GM21825 (cell line): ENCODE measurements at regions not wholly inside any gene's neighbourhood (a gene's known extent, or its start where the extent isn't known, plus 50 kb on each side); places are given as distances from the start of the nearest gene placed in this dataset.
"Not testable (repeated sequence)": the region's sequence is repeated elsewhere in the genome, so short reads cannot be mapped to it uniquely, and the experiment has no call there.

Experiments used
- ATAC-seq: cut with Tn5 transposase; IDR thresholded peaks from one replicate; pipeline ENCODE4 v1.9.1; 2021; ENCODE audit warnings: mild to moderate bottlenecking, moderate library complexity; ENCODE audit not compliant: unreplicated experiment

DNA sequence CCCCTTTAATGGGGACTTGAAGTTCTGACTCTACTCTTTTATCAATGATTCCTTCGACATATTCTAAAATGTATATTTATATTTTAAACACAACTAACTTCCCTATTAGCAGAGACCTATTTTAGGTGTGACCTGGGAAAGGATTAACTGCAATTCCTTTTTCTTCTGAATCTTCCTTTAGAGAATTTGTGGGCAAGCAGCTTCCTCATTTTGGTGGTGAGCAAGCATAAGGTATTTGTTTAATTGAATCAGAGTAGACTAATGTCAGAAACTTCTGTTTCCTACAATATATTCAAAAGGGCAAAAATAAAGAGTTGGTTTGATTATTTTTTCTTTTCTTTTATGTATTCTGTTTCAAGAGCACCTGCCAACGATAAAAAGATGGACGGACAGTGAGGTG, 237.0 kb downstream of the IKZF2 start:
- ATAC-seq = no peak

DNA sequence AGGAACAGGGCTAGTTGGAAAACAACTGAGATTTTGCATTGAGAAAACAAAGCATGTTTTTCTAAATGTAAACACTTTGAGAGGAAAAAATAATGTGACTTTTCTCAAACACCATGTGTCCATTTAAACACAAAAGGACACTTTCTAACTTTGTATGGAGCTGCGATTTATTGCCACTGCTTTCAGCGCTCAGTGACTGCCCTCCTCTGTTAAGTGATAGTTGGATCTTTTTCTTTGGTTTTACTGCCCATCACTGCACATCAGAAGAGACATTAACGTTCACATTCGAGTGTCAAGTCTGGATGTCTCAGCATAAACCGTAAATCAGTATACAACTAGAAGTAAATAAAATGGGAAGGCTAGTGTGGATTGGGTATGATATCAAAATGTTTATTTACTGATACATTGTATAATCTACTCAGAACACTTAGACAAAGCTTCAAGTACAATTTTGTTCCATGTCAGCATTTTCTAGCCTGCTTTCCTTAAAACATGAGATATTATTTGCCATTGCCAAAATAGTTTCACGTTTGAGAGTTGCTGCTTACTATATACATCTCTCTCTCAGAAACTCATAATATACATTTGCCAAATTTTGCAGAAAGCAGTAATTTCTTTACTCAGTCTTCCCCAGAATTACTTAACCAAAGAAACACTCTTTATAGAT, 237.6 kb downstream of the IKZF2 start:
- ATAC-seq = no peak

DNA sequence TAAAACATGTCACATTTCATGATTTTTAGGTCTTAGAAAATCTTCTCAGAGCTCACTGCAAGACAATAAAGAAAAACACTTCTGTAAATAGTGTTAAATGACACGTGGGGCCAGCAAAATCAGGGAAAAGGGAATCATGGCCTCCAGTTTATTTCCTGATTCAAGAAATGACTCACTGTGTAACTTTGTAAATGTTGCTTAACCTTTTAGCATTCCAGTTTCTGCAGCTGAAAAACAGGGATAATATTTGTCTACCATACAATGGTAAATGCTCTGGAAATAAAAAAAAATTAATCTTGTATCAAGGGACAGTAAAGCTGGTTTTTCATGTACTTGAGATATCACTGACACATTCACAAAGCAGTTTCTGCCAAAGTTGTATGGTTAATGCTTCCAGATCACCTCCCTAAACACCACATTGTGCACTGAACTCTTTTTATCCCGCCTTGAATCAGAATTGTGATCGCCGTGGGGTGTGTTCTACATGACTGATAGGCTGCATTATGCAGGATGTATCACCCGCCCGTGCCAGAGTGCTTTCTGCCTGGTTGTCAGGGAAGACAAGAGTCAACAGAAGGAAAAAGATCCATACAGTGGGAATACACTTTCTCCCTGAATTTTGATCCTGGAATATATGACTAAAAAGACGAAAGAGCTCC, 238.8 kb downstream of the IKZF2 start:
- ATAC-seq = no peak

DNA sequence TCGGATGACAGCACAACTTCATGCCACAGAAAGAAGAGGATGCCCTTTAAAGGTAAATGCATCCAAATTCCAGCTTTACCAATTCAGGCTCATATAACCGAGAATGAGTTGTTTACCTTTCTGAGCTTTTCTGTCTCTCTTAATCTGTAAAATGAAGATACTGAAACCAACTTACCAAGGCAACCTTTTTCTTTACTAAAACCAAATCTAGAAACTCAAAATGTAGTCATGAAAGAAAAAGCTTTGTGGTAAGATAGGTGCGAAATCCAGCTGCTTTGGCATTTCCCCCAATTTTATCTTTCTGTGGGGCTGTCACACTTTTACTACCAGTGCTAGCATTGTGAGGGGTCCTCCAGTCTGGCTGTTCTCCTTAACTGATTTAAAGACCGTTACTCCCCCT, 240.4 kb downstream of the IKZF2 start:
- no peak for ATAC-seq

DNA sequence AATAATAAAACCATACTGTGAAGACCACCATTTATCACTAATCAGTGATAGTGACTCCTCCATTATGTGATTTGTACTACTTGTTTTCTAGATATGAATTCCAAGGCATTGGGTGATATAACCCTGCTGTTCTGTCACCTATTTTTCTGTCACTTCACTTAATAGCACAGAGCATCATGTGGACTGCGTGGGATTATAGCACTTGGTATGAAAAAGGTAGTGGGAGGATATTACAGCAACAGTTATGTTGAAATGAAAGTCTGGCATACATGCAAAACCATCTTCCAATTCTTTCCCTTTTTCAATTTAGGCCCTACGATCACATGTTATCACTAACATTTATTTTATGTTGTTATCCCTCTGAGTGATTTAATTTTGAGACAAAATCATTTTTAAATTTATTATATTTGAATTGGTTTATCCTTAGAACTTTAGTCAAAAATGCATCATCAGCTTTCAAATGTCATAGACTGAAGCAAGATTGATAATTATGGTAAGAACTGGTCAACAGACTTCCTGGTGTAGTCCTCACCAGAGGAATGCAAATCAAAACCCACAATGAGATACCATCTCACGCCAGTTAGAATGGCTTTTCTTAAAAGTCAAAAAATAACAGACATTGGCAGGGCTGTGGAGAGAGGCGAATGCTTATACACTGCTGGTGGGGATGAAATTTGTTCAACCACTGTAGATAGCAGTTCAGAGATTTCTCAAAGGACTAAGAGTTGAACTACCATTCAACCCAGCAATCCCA, 242.6 kb downstream of the IKZF2 start:
- ATAC-seq = no peak

DNA sequence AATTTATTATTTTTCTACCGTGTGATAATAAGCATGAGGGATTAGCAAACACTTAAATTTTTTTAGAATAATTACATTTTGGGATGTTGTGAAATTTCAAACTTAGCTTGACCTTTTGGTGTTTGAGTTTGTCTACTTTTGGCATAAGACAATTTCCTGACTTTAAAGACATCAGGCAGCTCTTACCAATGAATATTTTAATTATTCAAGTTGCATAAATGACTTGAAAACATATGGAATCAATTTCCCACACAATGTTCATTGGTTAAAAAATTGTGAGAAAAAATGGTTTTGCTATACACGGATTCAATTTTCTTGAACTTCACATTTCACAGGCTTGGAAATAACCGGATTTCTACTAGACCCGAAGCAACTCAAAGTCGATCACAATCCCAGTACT, 243.4 kb downstream of the IKZF2 start:
- no peak for ATAC-seq

GRCh38 chr2:212906620-212907019, 244.8 kb downstream of the IKZF2 start:
- ATAC-seq = no peak

DNA sequence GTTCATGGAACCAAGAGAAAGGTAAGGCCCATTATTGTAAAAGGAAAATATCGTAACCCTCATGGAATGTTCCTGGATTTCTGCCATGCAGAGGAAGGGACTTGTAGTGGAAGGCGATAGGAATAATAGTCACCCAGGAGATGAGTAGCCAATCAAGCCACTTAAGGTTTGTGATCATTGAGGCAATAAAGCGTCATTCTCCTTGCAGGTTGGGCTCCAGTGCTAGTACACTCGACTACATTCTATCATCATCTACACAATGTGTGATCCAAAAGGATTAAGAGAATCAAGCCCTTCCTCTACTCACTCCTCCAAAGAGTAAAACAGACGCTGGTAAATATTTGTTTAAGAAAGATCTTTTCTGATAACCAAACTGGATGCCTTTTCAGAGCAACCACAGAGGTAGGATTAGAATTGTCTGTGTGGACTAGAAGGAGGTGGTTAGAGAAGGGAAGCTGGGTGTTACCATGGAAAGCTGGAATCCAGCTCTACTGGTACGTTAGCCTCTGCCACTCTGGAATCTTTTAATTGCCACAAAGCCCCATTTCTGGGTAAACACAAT, 245.7 kb downstream of the IKZF2 start:
- no peak for ATAC-seq

GRCh38 chr2:212904646-212905045, 246.8 kb downstream of the IKZF2 start:
- ATAC-seq = no peak

DNA sequence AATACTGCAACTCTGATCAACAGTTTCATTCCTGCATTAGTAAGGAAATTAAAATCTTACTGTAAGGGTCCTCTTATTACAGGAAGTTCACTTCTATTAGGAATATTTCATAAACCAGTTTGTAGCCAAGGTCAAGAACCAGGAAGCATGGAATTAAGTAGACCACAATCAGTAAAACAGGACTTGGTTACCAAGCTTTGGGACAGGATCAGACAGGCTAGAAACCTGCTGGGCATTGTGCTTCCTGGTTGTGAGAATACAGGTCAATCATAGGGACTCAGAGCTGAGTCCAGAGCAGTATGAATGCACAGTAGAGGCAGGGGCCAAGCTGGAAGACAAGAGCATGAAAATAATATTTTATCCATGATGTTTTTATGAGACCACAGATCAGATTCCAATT, 248.0 kb downstream of the IKZF2 start:
- no peak for ATAC-seq

DNA sequence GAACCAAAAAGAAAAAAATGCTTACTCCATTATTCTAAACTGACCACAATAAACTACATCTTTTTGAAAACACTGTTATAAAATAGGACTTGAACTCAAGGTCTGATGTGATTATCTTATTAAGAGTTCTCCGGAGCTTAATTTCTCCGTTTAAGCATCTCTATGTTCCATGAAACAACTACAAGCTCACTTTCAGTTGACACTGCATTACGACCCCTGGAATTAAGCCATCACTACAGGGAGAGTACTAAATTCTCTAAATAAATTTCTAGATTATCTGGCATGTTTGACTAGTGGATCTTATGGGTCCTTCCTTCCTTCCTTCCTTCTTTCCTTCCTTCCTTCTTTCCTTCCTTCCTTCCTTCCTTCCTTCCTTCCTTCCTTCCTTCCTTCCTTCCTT, 249.0 kb downstream of the IKZF2 start:
- no peak for ATAC-seq

GRCh38 chr2:212901604-212902275, 249.7 kb downstream of the IKZF2 start:
- ATAC-seq = no peak

DNA sequence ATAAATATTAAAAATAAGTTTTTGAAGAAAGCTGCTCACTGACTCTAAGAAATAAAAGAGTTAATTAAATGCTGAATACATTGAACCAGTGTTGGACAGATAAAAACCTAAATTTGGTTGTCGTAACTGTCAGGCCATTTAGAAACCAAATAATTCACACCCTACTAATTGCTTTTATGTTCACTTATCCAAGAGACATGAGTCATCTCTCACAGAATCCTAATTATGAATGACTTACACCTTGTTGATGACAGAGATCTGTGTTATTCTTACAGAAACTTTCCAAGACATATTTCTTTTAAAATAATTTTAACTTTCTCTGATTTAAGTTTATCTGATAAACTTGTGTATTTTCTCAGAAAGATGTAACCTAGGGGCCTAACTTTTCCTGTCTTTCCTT, 250.7 kb downstream of the IKZF2 start:
- no peak for ATAC-seq

GRCh38 chr2:212898011-212898410, 253.4 kb downstream of the IKZF2 start:
- no peak for ATAC-seq

DNA sequence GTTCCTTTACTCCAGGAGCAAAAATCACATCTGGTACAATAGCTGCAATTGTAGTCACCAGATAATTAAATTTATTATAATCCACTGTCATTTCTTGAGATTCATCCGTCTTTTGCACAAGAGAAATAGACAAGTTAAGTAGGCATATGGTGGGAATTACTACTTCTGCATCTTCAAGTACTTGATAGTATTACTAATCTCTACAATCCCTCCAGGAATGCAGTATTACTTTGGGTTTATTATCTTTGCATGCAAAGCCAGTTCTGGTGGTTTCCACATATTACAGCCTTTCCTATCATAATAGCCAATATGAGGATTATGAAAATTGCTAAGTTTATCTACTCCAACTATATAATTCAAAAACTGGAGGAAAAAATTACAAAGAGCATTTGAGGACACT, 254.1 kb downstream of the IKZF2 start:
- ATAC-seq = no peak

DNA sequence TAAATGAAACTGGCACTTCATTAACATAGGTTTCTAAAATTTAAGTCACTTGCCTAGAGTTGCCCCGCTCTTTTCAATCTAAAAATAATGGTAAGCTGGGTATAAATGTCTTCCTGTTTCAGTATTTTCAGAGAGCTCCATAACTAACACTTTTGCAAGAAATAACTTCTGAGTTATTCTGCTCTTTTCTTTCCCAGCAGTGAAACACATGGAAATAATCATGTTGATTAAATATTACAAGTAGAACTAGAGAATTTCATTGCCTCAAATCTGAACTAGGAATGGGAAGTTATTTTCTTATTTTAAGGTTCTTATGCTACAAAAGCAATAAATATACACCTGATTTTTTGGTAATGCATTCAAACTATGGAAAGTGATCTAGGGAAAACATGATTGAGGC, 257.4 kb downstream of the IKZF2 start:
- no peak for ATAC-seq

DNA sequence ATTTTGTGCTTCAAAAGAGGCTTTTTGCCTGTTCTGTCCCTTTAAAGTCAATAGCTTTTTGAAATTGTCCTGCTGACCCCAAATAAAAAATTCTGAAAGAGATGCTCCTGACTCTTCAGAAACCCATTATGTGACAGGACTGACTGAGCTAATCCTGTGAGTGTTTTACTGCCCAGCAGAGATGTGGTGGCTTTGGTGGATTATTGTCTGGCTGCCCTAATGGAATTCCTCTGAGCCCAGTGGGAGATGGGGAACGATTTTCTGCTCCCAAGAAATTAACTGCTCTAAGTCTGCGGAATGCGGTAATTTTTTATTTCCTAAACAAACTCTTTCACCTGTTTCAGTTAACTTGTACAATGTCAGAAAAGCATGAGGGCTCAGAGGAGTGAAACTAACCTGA, 258.2 kb downstream of the IKZF2 start:
- ATAC-seq = no peak

DNA sequence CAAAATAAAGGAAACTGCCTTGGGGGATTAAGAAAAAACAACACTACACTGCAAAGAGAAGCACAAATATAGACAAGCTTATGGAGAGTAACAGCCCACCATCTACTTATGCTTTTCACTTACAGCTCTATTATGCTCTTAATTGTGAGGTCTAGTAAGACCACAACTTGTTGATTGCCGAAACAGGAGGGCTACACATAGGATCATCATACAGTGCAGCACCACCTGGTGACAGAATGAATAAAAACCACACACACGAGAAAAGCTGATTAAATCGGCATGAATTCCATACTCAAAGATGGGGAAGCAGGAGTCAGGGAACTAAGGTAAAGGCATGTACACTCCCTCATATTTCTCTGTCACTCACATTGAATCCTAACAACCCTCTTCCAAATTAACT, 259.2 kb downstream of the IKZF2 start:
- no peak for ATAC-seq

DNA sequence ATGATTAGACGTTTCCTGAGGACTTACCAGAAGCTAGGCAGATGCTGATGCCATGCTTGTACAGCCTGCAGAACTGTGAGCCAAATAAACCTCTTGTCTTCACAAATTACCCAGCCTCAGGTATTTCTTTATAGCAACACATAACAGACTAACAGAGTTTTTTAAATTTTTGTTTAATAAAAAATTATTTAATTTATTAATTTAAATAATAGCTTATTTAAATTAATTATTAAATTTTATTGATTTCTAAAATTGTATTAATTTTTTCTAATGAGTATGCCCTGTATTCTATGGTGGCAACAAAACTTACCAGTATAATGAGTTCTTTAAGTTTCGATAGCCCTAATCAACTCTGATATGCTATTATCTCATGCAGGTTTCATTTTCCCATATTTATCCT, 259.8 kb downstream of the IKZF2 start:
- ATAC-seq = no peak

- no peak for ATAC-seq
These were observed 268.8 kb downstream of the IKZF2 start for GRCh38 chr2:212882626-212883025.

GRCh38 chr2:212876556-212876955, 274.9 kb downstream of the IKZF2 start:
- not testable (repeated sequence) for ATAC-seq
